CD4-positive, CD25-positive, alpha-beta regulatory T cell (primary cell): ENCODE measurements at regions not wholly inside any gene's neighbourhood (a gene's known extent, or its start where the extent isn't known, plus 50 kb on each side); places are given as distances from the start of the nearest gene placed in this dataset.
"Not testable (repeated sequence)": the region's sequence is repeated elsewhere in the genome, so short reads cannot be mapped to it uniquely, and the experiment has no call there.

ENCODE experiments used
- ATAC-seq, 2 donors: fragments of 150-1000 bp; cut with Tn5 transposase; one replicate each; pipeline ENCODE4 v1.10.0; 2021; ENCODE audit warnings: low read depth in 2 of 2, moderate number of reproducible peaks in 2 of 2, moderate library complexity in 1 of 2
- DNase-seq, 3 donors: peaks; one replicate each; pipeline versions ENCODE4 v3.0.0 to v3.0.0-alpha.2; 2012 to 2022; ENCODE audit warnings: mixed read lengths in 1 of 3
- H3K27ac ChIP-seq: one replicate; pipeline ENCODE4 v1.7.0; 2013; ENCODE audit warnings: mild to moderate bottlenecking, low read length; ENCODE audit not compliant: insufficient read depth, poor library complexity, severe bottlenecking
- H3K27me3 ChIP-seq: one replicate; pipeline ENCODE4 v1.7.0; 2013; ENCODE audit warnings: low read length; ENCODE audit not compliant: control insufficient read depth, insufficient read depth
- H3K36me3 ChIP-seq: one replicate; pipeline ENCODE4 v1.7.0; 2013; ENCODE audit warnings: mild to moderate bottlenecking, low read length, moderate library complexity; ENCODE audit not compliant: control insufficient read depth, insufficient read depth
- H3K4me1 ChIP-seq: 2 replicates; pipeline ENCODE4 v1.7.0; 2013; ENCODE audit warnings: mild to moderate bottlenecking, low read length; ENCODE audit not compliant: insufficient read depth, control insufficient read depth, poor library complexity, severe bottlenecking
- H3K4me3 ChIP-seq: one replicate; pipeline ENCODE4 v1.7.0; 2013; ENCODE audit warnings: low read depth, mild to moderate bottlenecking, low read length, moderate library complexity
- H3K9me3 ChIP-seq, 2 experiments: 1 replicate in 1 of 2; 2 replicates in 1 of 2; pipeline ENCODE4 v1.7.0; 2013; ENCODE audit warnings: low read length in 2 of 2, mild to moderate bottlenecking in 1 of 2, moderate library complexity in 1 of 2; ENCODE audit not compliant: control insufficient read depth in 2 of 2
- H3K27ac Mint-ChIP-seq, 3 donors: one replicate each; pipeline ENCODE4 v1.8.0; 2020 to 2022; ENCODE audit warnings: mild to moderate bottlenecking in 3 of 3, mixed read lengths in 3 of 3, moderate library complexity in 2 of 3
- H3K27me3 Mint-ChIP-seq: one replicate; pipeline ENCODE4 v1.8.0; 2022; ENCODE audit warnings: mild to moderate bottlenecking, mixed read lengths
- H3K36me3 Mint-ChIP-seq: one replicate; pipeline ENCODE4 v1.8.0; 2020; ENCODE audit warnings: mixed read lengths
- H3K4me1 Mint-ChIP-seq, 4 donors: one replicate each; pipeline ENCODE4 v1.8.0; 2020 to 2022; ENCODE audit warnings: mixed read lengths in 4 of 4, mild to moderate bottlenecking in 1 of 4
- H3K4me3 Mint-ChIP-seq, 4 donors: one replicate each; pipeline ENCODE4 v1.8.0; 2020 to 2022; ENCODE audit warnings: mild to moderate bottlenecking in 4 of 4, mixed read lengths in 4 of 4, moderate library complexity in 3 of 4
- H3K9me3 Mint-ChIP-seq, 7 donors: one replicate each; pipeline ENCODE4 v1.8.0; 2020 to 2022; ENCODE audit warnings: mixed read lengths in 7 of 7, mild to moderate bottlenecking in 3 of 7, moderate library complexity in 2 of 7

DNA sequence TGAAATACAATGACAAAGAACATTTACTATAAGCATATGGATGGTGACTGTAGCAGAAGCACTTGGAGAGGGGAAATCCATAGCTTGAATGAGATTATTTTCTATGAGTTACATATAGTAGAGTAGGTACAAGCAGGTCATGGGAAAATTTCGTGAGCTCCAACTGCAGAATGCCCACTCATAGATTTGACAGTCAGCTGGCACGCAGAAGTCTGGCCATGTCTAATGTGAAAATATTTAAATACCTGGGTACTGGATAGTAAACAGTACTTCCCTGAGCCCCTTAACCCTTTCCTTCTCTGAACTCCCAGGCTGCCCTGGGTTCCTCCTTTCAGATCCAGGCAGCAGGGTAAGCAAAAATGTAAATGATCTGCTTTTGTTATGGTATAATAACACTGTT, 209.7 kb downstream of the OTUD1 start:
- H3K36me3 Mint-ChIP-seq, result no peaks in the 10 kb centered on the region
- H3K4me1 ChIP-seq, result no peaks in the 10 kb centered on the region
- no peaks in the 10 kb centered on the region for H3K9me3 ChIP-seq
- H3K4me3 ChIP-seq, result no peak overlapping the region
- H3K36me3 ChIP-seq, result no peaks in the 10 kb centered on the region
- H3K9me3 Mint-ChIP-seq, result no peaks in the 10 kb centered on the region
- ATAC-seq (no peak), DNase-seq (no peak)
- H3K27ac ChIP-seq, result no peak overlapping the region
- no peak overlapping the region for H3K4me3 Mint-ChIP-seq
- no peaks in the 10 kb centered on the region for H3K27me3 Mint-ChIP-seq
- peaks cover 1% of the 10 kb centered on the region for H3K27me3 ChIP-seq
- no peak overlapping the region for H3K27ac Mint-ChIP-seq
- no peaks in the 10 kb centered on the region for H3K4me1 Mint-ChIP-seq

DNA sequence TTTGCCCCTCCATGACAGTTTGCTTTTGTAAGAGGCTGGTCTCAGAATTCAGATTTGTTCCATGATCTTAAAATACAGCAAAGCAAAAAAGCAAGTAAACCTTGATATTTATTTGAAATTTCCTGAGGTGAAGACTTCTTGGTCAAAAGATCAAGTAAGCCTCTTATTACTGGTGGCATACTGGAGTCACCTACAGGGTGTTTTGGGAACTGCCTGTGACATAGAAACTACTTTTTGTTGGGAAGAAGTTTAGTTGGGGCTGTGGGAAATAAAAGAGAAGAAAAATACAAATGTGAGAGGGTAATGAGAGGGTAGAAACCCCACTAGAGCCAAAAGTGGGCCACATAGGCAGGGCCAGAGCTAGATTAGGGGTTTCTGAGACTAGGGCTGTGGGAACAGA, 217.9 kb downstream of the OTUD1 start:
- Histone ChIP-seq H3K27ac (no peak overlapping the region), H3K4me3 (no peak overlapping the region), H3K4me1 (no peaks in the 10 kb centered on the region), H3K27me3 (no peaks in the 10 kb centered on the region), H3K36me3 (no peaks in the 10 kb centered on the region), H3K9me3 (no peaks in the 10 kb centered on the region)
- H3K27me3 Mint-ChIP-seq, result peaks cover 7% of the 10 kb centered on the region
- no peak overlapping the region for H3K27ac Mint-ChIP-seq
- peak in 2 of 3 donors; percentile 8 to 20 for DNase-seq
- no peaks in the 10 kb centered on the region for H3K4me1 Mint-ChIP-seq
- peaks cover 0 to 2% (median 0%) of the 10 kb centered on the region in 7 donors for H3K9me3 Mint-ChIP-seq
- no peaks in the 10 kb centered on the region for H3K36me3 Mint-ChIP-seq
- H3K4me3 Mint-ChIP-seq, result no peak overlapping the region
- no peak for ATAC-seq

DNA sequence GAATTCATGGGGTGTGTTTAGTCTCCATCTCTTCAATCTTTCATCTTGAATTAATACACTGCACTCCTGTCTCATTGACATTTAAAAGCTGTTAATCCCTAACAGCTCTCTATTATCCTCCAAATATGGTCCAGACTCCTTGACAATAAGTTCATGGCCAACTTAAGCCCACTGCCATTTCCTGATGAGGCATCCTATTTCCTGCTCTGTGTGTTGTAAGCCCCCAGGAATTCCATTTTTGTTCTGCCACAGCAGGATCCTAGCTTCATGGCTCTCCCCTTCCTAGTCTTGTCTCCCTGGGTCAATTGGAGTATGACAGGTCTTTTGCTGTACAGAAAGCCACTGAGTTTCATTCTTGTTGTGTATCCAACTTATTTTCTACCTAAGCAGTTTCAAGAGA, 218.8 kb downstream of the OTUD1 start:
- Histone ChIP-seq H3K27ac (no peak overlapping the region), H3K4me1 (no peaks in the 10 kb centered on the region), H3K27me3 (no peaks in the 10 kb centered on the region), H3K4me3 (no peak overlapping the region), H3K9me3 (no peaks in the 10 kb centered on the region), H3K36me3 (no peaks in the 10 kb centered on the region)
- DNase-seq, result no peak
- H3K9me3 Mint-ChIP-seq, result peaks cover 0 to 2% (median 0%) of the 10 kb centered on the region in 7 donors
- H3K4me1 Mint-ChIP-seq, result no peaks in the 10 kb centered on the region
- no peak for ATAC-seq
- no peaks in the 10 kb centered on the region for H3K36me3 Mint-ChIP-seq
- H3K27ac Mint-ChIP-seq, result no peak overlapping the region
- no peak overlapping the region for H3K4me3 Mint-ChIP-seq
- peaks cover 7% of the 10 kb centered on the region for H3K27me3 Mint-ChIP-seq

DNA sequence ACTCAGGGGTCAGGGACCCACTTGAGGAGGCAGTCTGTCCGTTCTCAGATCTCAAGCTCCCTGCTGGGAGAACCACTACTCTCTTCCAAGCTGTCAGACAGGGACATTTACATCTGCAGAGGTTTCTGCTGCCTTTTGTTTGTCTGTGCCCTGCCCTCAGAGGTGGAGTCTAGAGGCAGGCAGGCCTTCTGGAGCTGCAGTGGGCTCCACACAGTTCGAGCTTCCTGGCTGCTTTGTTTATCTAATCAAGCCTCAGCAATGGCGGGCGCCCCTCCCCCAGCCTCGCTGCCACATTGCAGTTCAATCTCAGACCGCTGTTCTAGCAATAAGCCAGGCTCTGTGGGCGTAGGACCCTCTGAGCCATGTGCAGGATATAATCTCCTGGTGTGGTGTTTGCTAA, 233.0 kb downstream of the OTUD1 start:
- not testable (repeated sequence) for H3K27me3 ChIP-seq, H3K36me3 ChIP-seq, DNase-seq, ATAC-seq, H3K4me3 Mint-ChIP-seq, H3K4me1 Mint-ChIP-seq, H3K27ac ChIP-seq, H3K4me3 ChIP-seq, H3K27ac Mint-ChIP-seq, H3K9me3 ChIP-seq, H3K4me1 ChIP-seq, H3K36me3 Mint-ChIP-seq
- Mint-ChIP-seq H3K9me3 (peaks cover 0 to 11% (median 0%) of the 10 kb centered on the region in 7 donors), H3K27me3 (peaks cover 20% of the 10 kb centered on the region)

DNA sequence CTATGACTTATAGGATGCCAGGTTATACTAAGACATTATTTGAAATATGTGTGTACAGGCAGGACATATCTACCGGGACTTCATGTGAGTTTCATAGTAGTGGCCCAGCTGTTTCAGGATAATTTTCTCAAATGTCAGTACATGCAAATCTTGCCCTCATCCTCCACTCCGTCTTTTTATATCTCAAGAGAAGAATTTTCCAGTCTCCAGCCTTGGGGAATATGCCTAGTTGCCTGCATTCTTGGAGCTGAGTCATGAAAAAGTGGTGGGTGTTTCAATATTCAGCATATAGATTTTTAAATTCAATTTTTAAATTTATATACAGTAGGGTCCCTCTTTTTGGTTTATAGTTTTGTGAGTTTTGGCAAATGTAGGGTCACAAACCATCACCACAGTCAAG, 236.7 kb downstream of the OTUD1 start:
- H3K27me3 Mint-ChIP-seq, result peaks cover 22% of the 10 kb centered on the region
- H3K36me3 ChIP-seq, result no peaks in the 10 kb centered on the region
- no peaks in the 10 kb centered on the region for H3K4me1 Mint-ChIP-seq
- H3K36me3 Mint-ChIP-seq, result no peaks in the 10 kb centered on the region
- H3K4me3 Mint-ChIP-seq, result no peak overlapping the region
- no peaks in the 10 kb centered on the region for H3K9me3 ChIP-seq
- ATAC-seq (no peak), DNase-seq (no peak)
- no peak overlapping the region for H3K27ac ChIP-seq
- H3K4me3 ChIP-seq, result no peak overlapping the region
- no peak overlapping the region for H3K27ac Mint-ChIP-seq
- no peaks in the 10 kb centered on the region for H3K27me3 ChIP-seq
- peaks cover 0 to 2% (median under 1%) of the 10 kb centered on the region in 7 donors for H3K9me3 Mint-ChIP-seq
- H3K4me1 ChIP-seq, result no peaks in the 10 kb centered on the region

DNA sequence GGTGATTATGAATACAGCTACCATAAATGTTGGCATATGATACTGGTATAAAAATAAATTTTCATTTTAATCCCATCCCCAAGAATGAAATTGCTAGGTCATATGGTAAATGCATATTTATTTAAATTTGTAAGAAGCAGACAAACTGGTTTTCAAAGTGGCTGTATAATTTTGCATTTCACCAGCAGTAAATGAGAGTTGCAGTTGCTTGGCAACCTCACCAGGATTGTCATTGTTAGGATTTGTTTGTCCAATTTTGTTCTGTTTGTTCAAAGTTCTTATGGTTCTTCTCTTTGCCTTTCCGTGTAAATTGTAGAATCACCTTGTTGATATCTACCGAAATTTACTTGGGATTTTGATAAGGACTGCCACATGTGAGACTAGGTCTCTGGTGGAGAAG, 237.4 kb downstream of the OTUD1 start:
- no peak for ATAC-seq
- Mint-ChIP-seq H3K27ac (no peak overlapping the region), H3K4me1 (no peaks in the 10 kb centered on the region), H3K4me3 (no peak overlapping the region), H3K9me3 (peaks cover 0 to 4% (median 1%) of the 10 kb centered on the region in 7 donors), H3K36me3 (no peaks in the 10 kb centered on the region), H3K27me3 (peaks cover 22% of the 10 kb centered on the region)
- H3K27ac ChIP-seq, result no peak overlapping the region
- no peak overlapping the region for H3K4me3 ChIP-seq
- DNase-seq, result no peak
- H3K4me1 ChIP-seq, result no peaks in the 10 kb centered on the region
- H3K36me3 ChIP-seq, result no peaks in the 10 kb centered on the region
- no peaks in the 10 kb centered on the region for H3K9me3 ChIP-seq
- no peaks in the 10 kb centered on the region for H3K27me3 ChIP-seq

DNA sequence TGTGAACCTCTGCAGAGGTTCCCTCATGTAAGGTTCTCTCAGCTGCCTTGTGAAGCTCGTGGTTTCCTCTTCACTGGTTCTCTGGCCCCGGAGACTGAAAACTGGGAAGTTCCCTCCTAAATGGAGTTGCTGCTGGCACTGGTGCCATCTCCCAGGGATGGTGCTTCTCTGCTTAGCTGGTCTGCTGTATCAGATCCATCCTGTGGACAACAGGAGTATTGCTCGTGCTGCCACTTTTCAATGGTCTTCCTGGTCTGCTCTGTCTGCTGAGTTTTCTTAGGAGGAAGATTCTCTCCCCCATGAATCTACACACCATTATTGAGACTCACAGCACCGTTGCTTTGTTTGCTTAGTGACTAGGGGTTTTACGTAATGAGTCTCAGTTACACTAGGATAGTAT, 247.8 kb downstream of the OTUD1 start:
- Histone ChIP-seq H3K9me3 (no peaks in the 10 kb centered on the region), H3K4me3 (no peak overlapping the region), H3K27me3 (no peaks in the 10 kb centered on the region), H3K4me1 (no peaks in the 10 kb centered on the region), H3K27ac (no peak overlapping the region), H3K36me3 (no peaks in the 10 kb centered on the region)
- DNase-seq, result no peak
- H3K4me3 Mint-ChIP-seq, result no peak overlapping the region
- peaks cover 0 to 5% (median 0%) of the 10 kb centered on the region in 7 donors for H3K9me3 Mint-ChIP-seq
- H3K36me3 Mint-ChIP-seq, result no peaks in the 10 kb centered on the region
- peaks cover 0 to 12% (median 3%) of the 10 kb centered on the region in 4 donors for H3K4me1 Mint-ChIP-seq
- H3K27ac Mint-ChIP-seq, result no peak overlapping the region
- ATAC-seq, result no peak
- peaks cover 22% of the 10 kb centered on the region for H3K27me3 Mint-ChIP-seq

DNA sequence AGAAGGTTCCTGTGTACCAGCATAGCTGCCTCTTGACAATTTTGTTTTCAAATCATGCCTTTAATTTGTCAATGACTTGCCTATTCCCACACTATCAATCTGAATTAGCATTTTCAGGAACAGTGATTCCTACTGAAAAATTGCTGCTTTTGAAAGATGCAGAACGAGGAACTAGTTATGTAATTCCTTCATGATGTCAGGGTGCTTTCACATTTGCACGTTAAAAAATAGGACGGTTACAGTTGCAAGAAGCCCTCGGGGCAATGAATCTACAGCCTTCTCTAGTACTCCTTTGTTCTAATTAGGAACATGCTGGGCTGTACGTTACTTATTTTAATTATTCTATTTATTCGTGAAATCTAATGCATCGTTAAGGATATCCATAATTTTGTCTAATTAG, 253.9 kb downstream of the OTUD1 start:
- Histone ChIP-seq H3K27ac (no peak overlapping the region), H3K27me3 (peaks cover 15% of the 10 kb centered on the region), H3K36me3 (no peaks in the 10 kb centered on the region), H3K4me3 (no peak overlapping the region), H3K9me3 (no peaks in the 10 kb centered on the region), H3K4me1 (peaks cover 3% of the 10 kb centered on the region)
- Mint-ChIP-seq H3K9me3 (peaks cover 0 to 2% (median 0%) of the 10 kb centered on the region in 7 donors), H3K4me3 (no peak overlapping the region), H3K27ac (no peak overlapping the region), H3K4me1 (peaks cover 0 to 21% (median 0%) of the 10 kb centered on the region in 4 donors), H3K36me3 (no peaks in the 10 kb centered on the region), H3K27me3 (peaks cover 51% of the 10 kb centered on the region)
- ATAC-seq (no peak), DNase-seq (no peak)
